ENCODE measurements at regions not wholly inside any gene's neighbourhood (a gene's known extent, or its start where the extent isn't known, plus 50 kb on each side); places are given as distances from the start of the nearest gene placed in this dataset.
"Not testable (repeated sequence)": the region's sequence is repeated elsewhere in the genome, so short reads cannot be mapped to it uniquely, and the experiment has no call there.

GRCh38 chr9:110005521-110005920 lies 202.4 kb downstream of the C9orf152 start:
- CTCF ChIA-PET = interaction anchor here (1.4 to 1.7 kb wide), 3 partner anchors 51 to 137 kb away, joined by 3 to 7 read pairs (median 4); no protein-coding TSS in a partner anchor
- H3K27me3 Mint-ChIP-seq (ENCODE audit: low read depth); ATAC-seq; H3K27ac Mint-ChIP-seq; POLR2A ChIA-PET: not testable (repeated sequence)
- peaks cover 26% of the 10 kb centered on the region for H3K4me1 Mint-ChIP-seq
- peak; percentile 41 for DNase-seq (ENCODE audit: low spot score)
- H3K9me3 Mint-ChIP-seq = peaks cover 35% of the 10 kb centered on the region
- peaks cover 23% of the 10 kb centered on the region for H3K36me3 Mint-ChIP-seq
- TF ChIP-seq ZNF281 (CRISPR knock-in tag; IDR thresholded peaks at IDR 0.05) (peak; percentile 70; the same call in 1 of the 2 replicates), FOXP1 (CRISPR knock-in tag; IDR thresholded peaks at IDR 0.05; ENCODE audit: borderline replicate concordance) (peak; percentile 40; the same call in 1 of the 2 replicates), FOXP4 (CRISPR knock-in tag; IDR thresholded peaks at IDR 0.05) (peak; percentile 68; the same call in 1 of the 2 replicates), FOXK1 (CRISPR knock-in tag; IDR thresholded peaks at IDR 0.05) (peak; percentile 85)
- 0 out of 2 replicates have a peak overlapping the region, but pooled peaks have one; percentile 24 for H3K4me3 Mint-ChIP-seq

GRCh38 chr9:110006657-110007056 lies 201.3 kb downstream of the C9orf152 start:
- CTCF ChIA-PET = interaction anchor here (1.0 to 1.7 kb wide), 3 partner anchors 35 to 136 kb away, joined by 4 to 7 read pairs (median 4); no protein-coding TSS in a partner anchor
- no peak for DNase-seq (ENCODE audit: low spot score)

GRCh38 chr9:110007477-110008270 lies 200.3 kb downstream of the C9orf152 start:
- ATAC-seq = no peak
- CTCF ChIA-PET = no interaction called here
- H3K27ac Mint-ChIP-seq = no peak overlapping the region
- TF ChIP-seq MYBL2 (CRISPR knock-in tag; IDR thresholded peaks at IDR 0.05) (no peak), NFE2L1 (CRISPR knock-in tag; IDR thresholded peaks at IDR 0.05) (no peak), PREB (CRISPR knock-in tag; IDR thresholded peaks at IDR 0.05; ENCODE audit: borderline replicate concordance) (no peak), ZNF532 (CRISPR knock-in tag; IDR thresholded peaks at IDR 0.05; ENCODE audit: borderline replicate concordance) (no peak), PRRX2 (CRISPR knock-in tag; IDR thresholded peaks at IDR 0.05) (no peak), ERG (CRISPR knock-in tag; IDR thresholded peaks at IDR 0.05) (no peak), TEAD4 (CRISPR knock-in tag; IDR thresholded peaks at IDR 0.05) (no peak)

More at GRCh38 chr9:110006657-110007056, 201.3 kb downstream of the C9orf152 start:
- Mint-ChIP-seq H3K4me1 (peaks cover 26% of the 10 kb centered on the region), H3K27ac (no peak overlapping the region; the same call in 1 of the 2 replicates), H3K27me3 (ENCODE audit: low read depth) (no peaks in the 10 kb centered on the region), H3K4me3 (no peak overlapping the region), H3K9me3 (peaks cover 27% of the 10 kb centered on the region), H3K36me3 (peaks cover 18% of the 10 kb centered on the region)
- peak; percentile 73 for ATAC-seq
- TF ChIP-seq STAT6 (CRISPR knock-in tag; conservative IDR thresholded peaks at IDR 0.05; ENCODE audit: low read depth) = no peak
- POLR2A ChIA-PET = interaction anchor here (0.9 kb wide), 1 partner anchor 41 kb away, joined by 5 read pairs; no protein-coding TSS in a partner anchor

More at GRCh38 chr9:110007477-110008270, 200.3 kb downstream of the C9orf152 start:
- Mint-ChIP-seq H3K4me3 (no peak overlapping the region), H3K4me1 (peaks cover 26% of the 10 kb centered on the region), H3K27me3 (ENCODE audit: low read depth) (no peaks in the 10 kb centered on the region), H3K9me3 (peaks cover 24% of the 10 kb centered on the region), H3K36me3 (peaks cover 18% of the 10 kb centered on the region)
- POLR2A ChIA-PET = no interaction called here
- DNase-seq (ENCODE audit: low spot score) = no peak

Data from WTC11 (cell line).